ENCODE measurements at regions not wholly inside any gene's neighbourhood (a gene's known extent, or its start where the extent isn't known, plus 50 kb on each side); places are given as distances from the start of the nearest gene placed in this dataset.

GRCh38 chr6:102494808-102495207, 1101.3 kb downstream of the GRIK2 start:
- Histone ChIP-seq H3K4me3 (no peak overlapping the region), H3K4me1 (no peaks in the 10 kb centered on the region), H3K27me3 (no peaks in the 10 kb centered on the region), H3K36me3 (no peaks in the 10 kb centered on the region), H3K9me3 (no peaks in the 10 kb centered on the region), H3K27ac (no peak overlapping the region)
- intact Hi-C loops (cut with DNase I): no loop called here
- no peak for DNase-seq (ENCODE audit: extremely low spot score in 2 of 2)
- TF ChIP-seq POLR2A (IDR thresholded peaks at IDR 0.05) (no peak), CTCF (IDR thresholded peaks at IDR 0.05) (no peak), POLR2AphosphoS5 (IDR thresholded peaks at IDR 0.05; ENCODE audit: insufficient read depth in 1 of 2, low read depth in 1 of 2) (no peak)

GRCh38 chr6:102493485-102493884, 1100.0 kb downstream of the GRIK2 start:
- no peaks in the 10 kb centered on the region for H3K4me1 ChIP-seq
- H3K27ac ChIP-seq: no peak overlapping the region
- no peak for TF ChIP-seq POLR2A (IDR thresholded peaks at IDR 0.05)
- no peak for TF ChIP-seq CTCF (IDR thresholded peaks at IDR 0.05)
- TF ChIP-seq POLR2AphosphoS5 (IDR thresholded peaks at IDR 0.05; ENCODE audit: insufficient read depth in 1 of 2, low read depth in 1 of 2): no peak
- no peaks in the 10 kb centered on the region for H3K27me3 ChIP-seq
- H3K4me3 ChIP-seq: no peak overlapping the region
- intact Hi-C loops (cut with DNase I): no loop called here
- H3K36me3 ChIP-seq: no peaks in the 10 kb centered on the region
- DNase-seq (ENCODE audit: extremely low spot score in 2 of 2): no peak
- no peaks in the 10 kb centered on the region for H3K9me3 ChIP-seq

GRCh38 chr6:102488729-102489128, 1095.2 kb downstream of the GRIK2 start:
- TF ChIP-seq CTCF (IDR thresholded peaks at IDR 0.05) (no peak), POLR2A (IDR thresholded peaks at IDR 0.05) (no peak), POLR2AphosphoS5 (IDR thresholded peaks at IDR 0.05; ENCODE audit: insufficient read depth in 1 of 2, low read depth in 1 of 2) (no peak)
- intact Hi-C loops (cut with DNase I): no loop called here
- H3K27me3 ChIP-seq: no peaks in the 10 kb centered on the region
- H3K27ac ChIP-seq: no peak overlapping the region
- no peak for DNase-seq (ENCODE audit: extremely low spot score in 2 of 2)
- H3K4me1 ChIP-seq: no peaks in the 10 kb centered on the region
- no peak overlapping the region for H3K4me3 ChIP-seq
- H3K36me3 ChIP-seq: no peaks in the 10 kb centered on the region
- H3K9me3 ChIP-seq: no peaks in the 10 kb centered on the region

- DNase-seq (ENCODE audit: extremely low spot score in 2 of 2): no peak
- TF ChIP-seq POLR2AphosphoS5 (IDR thresholded peaks at IDR 0.05; ENCODE audit: insufficient read depth in 1 of 2, low read depth in 1 of 2): no peak
- no peak for TF ChIP-seq CTCF (IDR thresholded peaks at IDR 0.05)
- H3K36me3 ChIP-seq: no peaks in the 10 kb centered on the region
- no peaks in the 10 kb centered on the region for H3K4me1 ChIP-seq
- intact Hi-C loops (cut with DNase I): no loop called here
- H3K27me3 ChIP-seq: no peaks in the 10 kb centered on the region
- H3K9me3 ChIP-seq: no peaks in the 10 kb centered on the region
- no peak overlapping the region for H3K27ac ChIP-seq
- H3K4me3 ChIP-seq: no peak overlapping the region
Observed at GRCh38 chr6:102485480-102485879, 1092.0 kb downstream of the GRIK2 start.

GRCh38 chr6:102474041-102474807, 1080.7 kb downstream of the GRIK2 start:
- no peaks in the 10 kb centered on the region for H3K9me3 ChIP-seq
- intact Hi-C loops (cut with DNase I): no loop called here
- H3K36me3 ChIP-seq: no peaks in the 10 kb centered on the region
- TF ChIP-seq CTCF (IDR thresholded peaks at IDR 0.05) (no peak), POLR2A (IDR thresholded peaks at IDR 0.05) (no peak), POLR2AphosphoS5 (IDR thresholded peaks at IDR 0.05; ENCODE audit: insufficient read depth in 1 of 2, low read depth in 1 of 2) (no peak)
- no peaks in the 10 kb centered on the region for H3K27me3 ChIP-seq
- DNase-seq (ENCODE audit: extremely low spot score in 2 of 2): no peak
- H3K4me3 ChIP-seq: no peak overlapping the region
- H3K4me1 ChIP-seq: no peaks in the 10 kb centered on the region
- H3K27ac ChIP-seq: no peak overlapping the region
